PC-3 (cell line): ENCODE measurements at regions not wholly inside any gene's neighbourhood (a gene's known extent, or its start where the extent isn't known, plus 50 kb on each side); places are given as distances from the start of the nearest gene placed in this dataset.

Experiments used
- CTCF ChIP-seq: fragments of 300-600 bp; sonication (generic); conservative IDR thresholded peaks from 2 replicates; pipeline ENCODE4 v1.5.1; 2017; ENCODE audit warnings: antibody characterized with exemption, low read depth, mild to moderate bottlenecking, low read length
- EZH2 ChIP-seq: fragments of 300-600 bp; sonication (generic); IDR thresholded peaks from one replicate; pipeline ENCODE4 v1.6.1; 2017; ENCODE audit warnings: antibody characterized with exemption, mild to moderate bottlenecking, low read length; ENCODE audit not compliant: unreplicated experiment
- EZH2phosphoT487 ChIP-seq: fragments of 300-600 bp; sonication (generic); IDR thresholded peaks from 2 replicates; pipeline ENCODE4 v1.6.1; 2018; ENCODE audit warnings: mild to moderate bottlenecking, antibody characterized with exemption, low read length, borderline replicate concordance

- TF ChIP-seq CTCF (no peak), EZH2phosphoT487 (no peak), EZH2 (no peak)
Observed at GRCh38 chr5:87120518-87121303, 147.0 kb upstream of the RASA1 start.
